Transverse colon (tissue), 4 donors: ENCODE measurements at regions not wholly inside any gene's neighbourhood (a gene's known extent, or its start where the extent isn't known, plus 50 kb on each side); places are given as distances from the start of the nearest gene placed in this dataset.

ENCODE experiments used
- EP300 ChIP-seq: sonication (generic); formaldehyde crosslinking; IDR thresholded peaks from one replicate; pipeline ENCODE4 v1.6.1; 2017; ENCODE audit warnings: antibody characterized with exemption, low read depth
- POLR2A ChIP-seq: fragments of 450-650 bp; IDR thresholded peaks from one replicate; pipeline ENCODE4 v1.6.1; 2016; ENCODE audit warnings: antibody characterized with exemption, mild to moderate bottlenecking, moderate library complexity
- POLR2AphosphoS5 ChIP-seq, 3 donors: sonication (generic); formaldehyde crosslinking; IDR thresholded peaks; one replicate each; pipeline ENCODE4 v1.6.1; 2016; ENCODE audit warnings: antibody characterized with exemption in 3 of 3
- TF ChIP-seq, protein P1 (sequence below), 5 experiments: fragments of 200-600 bp in 3 of 5; fragments of 450-650 bp in 2 of 5; sonication (generic) in 3 of 5; IDR thresholded peaks; 1 replicate in 2 of 5; 2 replicates in 3 of 5; pipeline ENCODE4 v1.5.1; 2016 to 2017; ENCODE audit warnings: antibody characterized with exemption in 5 of 5, inconsistent platforms in 3 of 5, mild to moderate bottlenecking in 2 of 5, moderate library complexity in 1 of 5

DNA sequence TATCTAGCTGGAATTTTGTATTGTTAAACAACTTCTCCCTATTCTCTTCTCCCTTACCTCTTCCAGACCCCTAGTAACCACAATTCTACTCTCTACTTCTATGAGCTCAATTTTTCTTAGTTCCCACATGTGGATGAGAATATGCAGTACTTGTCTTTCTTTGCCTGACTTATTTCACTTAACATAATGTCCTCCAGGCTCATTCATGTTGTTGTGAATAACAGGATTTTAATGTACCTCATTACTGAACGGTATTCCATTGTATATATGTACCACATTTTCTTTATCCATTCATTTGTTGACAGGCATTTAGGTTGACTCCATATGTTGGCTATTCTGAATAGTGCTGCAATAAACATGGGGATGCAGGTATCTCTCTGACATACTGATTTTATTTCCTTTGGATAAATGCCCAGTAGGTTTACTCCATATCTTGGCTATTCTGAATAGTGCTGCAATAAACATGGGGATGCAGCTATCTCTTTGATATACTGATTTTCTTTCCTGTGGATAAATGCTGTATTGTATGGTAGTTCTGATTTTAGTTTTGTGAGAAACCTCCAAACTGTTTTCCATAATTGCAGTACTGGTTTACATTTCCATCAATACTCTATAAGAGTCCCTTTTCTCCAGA, 116.0 kb upstream of the INHBA start:
- TF ChIP-seq, protein P1, sequence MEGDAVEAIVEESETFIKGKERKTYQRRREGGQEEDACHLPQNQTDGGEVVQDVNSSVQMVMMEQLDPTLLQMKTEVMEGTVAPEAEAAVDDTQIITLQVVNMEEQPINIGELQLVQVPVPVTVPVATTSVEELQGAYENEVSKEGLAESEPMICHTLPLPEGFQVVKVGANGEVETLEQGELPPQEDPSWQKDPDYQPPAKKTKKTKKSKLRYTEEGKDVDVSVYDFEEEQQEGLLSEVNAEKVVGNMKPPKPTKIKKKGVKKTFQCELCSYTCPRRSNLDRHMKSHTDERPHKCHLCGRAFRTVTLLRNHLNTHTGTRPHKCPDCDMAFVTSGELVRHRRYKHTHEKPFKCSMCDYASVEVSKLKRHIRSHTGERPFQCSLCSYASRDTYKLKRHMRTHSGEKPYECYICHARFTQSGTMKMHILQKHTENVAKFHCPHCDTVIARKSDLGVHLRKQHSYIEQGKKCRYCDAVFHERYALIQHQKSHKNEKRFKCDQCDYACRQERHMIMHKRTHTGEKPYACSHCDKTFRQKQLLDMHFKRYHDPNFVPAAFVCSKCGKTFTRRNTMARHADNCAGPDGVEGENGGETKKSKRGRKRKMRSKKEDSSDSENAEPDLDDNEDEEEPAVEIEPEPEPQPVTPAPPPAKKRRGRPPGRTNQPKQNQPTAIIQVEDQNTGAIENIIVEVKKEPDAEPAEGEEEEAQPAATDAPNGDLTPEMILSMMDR (IDR thresholded peaks at IDR 0.05), result no peak
- TF ChIP-seq POLR2A (no peak), EP300 (no peak), POLR2AphosphoS5 (IDR thresholded peaks at IDR 0.05) (no peak)
